ENCODE measurements at regions not wholly inside any gene's neighbourhood (a gene's known extent, or its start where the extent isn't known, plus 50 kb on each side); places are given as distances from the start of the nearest gene placed in this dataset.

DNA sequence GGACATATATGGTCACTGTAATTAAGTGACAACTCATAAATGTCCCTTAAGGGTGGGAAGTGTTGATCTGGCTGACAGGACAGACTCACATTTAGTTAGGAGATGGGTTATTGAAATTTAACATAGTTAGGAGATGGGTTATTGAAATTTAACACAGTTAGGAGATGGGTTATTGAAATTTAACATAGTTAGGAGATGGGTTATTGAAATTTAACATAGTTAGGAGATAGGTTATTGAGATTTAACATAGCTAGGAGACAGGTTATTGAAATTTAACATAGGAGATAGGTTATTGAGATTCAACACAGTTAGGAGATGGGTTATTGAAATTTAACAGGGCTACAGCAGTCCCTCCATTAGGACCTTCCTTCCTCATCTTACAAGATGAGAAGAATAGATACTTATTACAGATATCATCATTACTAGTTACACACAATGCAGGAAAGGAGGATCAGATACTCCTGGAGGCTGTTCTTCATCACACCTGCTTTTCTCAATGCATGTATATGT is 98.5 kb downstream of the MTNR1B start:
- Mint-ChIP-seq H3K36me3 (ENCODE audit: low read depth) (no peaks in the 10 kb centered on the region), H3K9me3 (no peaks in the 10 kb centered on the region), H3K27me3 (ENCODE audit: low read depth) (no peaks in the 10 kb centered on the region), H3K4me3 (no peak overlapping the region), H3K4me1 (peaks cover 5% of the 10 kb centered on the region), H3K27ac (ENCODE audit: unreplicated experiment) (no peak overlapping the region)
- no peak for DNase-seq (ENCODE audit: low read depth, low spot score)
- TF ChIP-seq, protein P1, sequence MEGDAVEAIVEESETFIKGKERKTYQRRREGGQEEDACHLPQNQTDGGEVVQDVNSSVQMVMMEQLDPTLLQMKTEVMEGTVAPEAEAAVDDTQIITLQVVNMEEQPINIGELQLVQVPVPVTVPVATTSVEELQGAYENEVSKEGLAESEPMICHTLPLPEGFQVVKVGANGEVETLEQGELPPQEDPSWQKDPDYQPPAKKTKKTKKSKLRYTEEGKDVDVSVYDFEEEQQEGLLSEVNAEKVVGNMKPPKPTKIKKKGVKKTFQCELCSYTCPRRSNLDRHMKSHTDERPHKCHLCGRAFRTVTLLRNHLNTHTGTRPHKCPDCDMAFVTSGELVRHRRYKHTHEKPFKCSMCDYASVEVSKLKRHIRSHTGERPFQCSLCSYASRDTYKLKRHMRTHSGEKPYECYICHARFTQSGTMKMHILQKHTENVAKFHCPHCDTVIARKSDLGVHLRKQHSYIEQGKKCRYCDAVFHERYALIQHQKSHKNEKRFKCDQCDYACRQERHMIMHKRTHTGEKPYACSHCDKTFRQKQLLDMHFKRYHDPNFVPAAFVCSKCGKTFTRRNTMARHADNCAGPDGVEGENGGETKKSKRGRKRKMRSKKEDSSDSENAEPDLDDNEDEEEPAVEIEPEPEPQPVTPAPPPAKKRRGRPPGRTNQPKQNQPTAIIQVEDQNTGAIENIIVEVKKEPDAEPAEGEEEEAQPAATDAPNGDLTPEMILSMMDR (conservative IDR thresholded peaks at IDR 0.05) = no peak

DNA sequence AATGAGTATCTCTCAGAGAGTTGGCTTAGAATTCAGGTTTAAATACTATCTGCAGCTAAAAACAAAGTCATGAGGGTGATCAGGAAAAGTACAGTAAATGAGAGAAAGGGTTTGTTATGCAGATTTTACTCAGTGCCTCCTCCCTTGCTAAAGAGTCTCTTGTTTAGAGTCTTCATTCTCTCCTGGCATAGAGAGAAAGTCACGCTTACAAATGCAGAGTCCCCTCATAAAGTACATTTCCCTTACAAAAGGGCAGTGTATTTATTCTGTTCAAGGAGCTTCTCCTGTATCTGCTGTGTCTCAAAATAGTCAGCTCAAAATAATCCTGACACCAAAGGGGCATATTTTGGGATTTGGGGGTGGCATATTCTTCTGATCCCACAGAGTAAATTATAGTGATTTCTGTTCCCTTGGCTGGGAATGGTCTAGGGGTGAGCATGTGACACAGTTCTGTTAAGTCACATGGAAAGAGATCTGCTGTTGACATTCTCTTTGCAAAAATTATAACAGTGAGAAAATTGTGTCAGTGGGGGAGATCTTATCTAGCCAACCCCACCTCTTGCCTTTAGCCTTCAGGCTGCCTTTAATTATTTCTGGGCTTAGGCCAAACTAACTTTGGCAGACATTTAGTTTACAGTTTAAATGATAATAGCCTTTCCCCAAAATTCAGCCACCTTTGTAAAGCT is 102.9 kb downstream of the MTNR1B start:
- TF ChIP-seq, protein P1 (conservative IDR thresholded peaks at IDR 0.05) = no peak
- Mint-ChIP-seq H3K27me3 (ENCODE audit: low read depth) (peaks cover 5% of the 10 kb centered on the region), H3K4me3 (no peak overlapping the region), H3K4me1 (peaks cover 9% of the 10 kb centered on the region), H3K9me3 (peaks cover 2% of the 10 kb centered on the region), H3K36me3 (ENCODE audit: low read depth) (no peaks in the 10 kb centered on the region), H3K27ac (ENCODE audit: unreplicated experiment) (no peak overlapping the region)
- no peak for DNase-seq (ENCODE audit: low read depth, low spot score)

DNA sequence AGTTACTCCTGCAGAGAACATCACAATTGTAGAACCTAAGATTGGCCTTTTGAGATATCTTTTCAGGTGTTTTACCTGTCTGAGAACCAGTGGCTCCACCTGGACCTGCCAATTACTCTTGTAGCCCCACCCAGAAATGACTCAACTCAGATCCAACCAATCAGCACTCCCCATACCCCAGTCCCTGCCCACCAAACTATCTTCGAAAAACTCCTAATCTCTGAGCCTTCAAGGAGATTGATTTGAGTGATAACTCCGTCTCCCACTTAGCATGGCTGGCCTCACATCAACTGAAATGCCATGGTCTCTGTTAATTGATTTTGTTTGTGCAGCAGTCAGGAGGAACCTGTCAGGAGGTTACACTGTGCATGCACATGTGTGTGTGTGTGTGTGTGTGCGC is 103.6 kb downstream of the MTNR1B start:
- TF ChIP-seq, protein P1 (conservative IDR thresholded peaks at IDR 0.05) = no peak
- no peaks in the 10 kb centered on the region for H3K36me3 Mint-ChIP-seq (ENCODE audit: low read depth)
- no peak overlapping the region for H3K27ac Mint-ChIP-seq (ENCODE audit: unreplicated experiment)
- H3K9me3 Mint-ChIP-seq = peaks cover 2% of the 10 kb centered on the region
- H3K4me1 Mint-ChIP-seq = peaks cover 9% of the 10 kb centered on the region
- no peak overlapping the region for H3K4me3 Mint-ChIP-seq
- DNase-seq (ENCODE audit: low read depth, low spot score) = no peak
- H3K27me3 Mint-ChIP-seq (ENCODE audit: low read depth) = peaks cover 5% of the 10 kb centered on the region

DNA sequence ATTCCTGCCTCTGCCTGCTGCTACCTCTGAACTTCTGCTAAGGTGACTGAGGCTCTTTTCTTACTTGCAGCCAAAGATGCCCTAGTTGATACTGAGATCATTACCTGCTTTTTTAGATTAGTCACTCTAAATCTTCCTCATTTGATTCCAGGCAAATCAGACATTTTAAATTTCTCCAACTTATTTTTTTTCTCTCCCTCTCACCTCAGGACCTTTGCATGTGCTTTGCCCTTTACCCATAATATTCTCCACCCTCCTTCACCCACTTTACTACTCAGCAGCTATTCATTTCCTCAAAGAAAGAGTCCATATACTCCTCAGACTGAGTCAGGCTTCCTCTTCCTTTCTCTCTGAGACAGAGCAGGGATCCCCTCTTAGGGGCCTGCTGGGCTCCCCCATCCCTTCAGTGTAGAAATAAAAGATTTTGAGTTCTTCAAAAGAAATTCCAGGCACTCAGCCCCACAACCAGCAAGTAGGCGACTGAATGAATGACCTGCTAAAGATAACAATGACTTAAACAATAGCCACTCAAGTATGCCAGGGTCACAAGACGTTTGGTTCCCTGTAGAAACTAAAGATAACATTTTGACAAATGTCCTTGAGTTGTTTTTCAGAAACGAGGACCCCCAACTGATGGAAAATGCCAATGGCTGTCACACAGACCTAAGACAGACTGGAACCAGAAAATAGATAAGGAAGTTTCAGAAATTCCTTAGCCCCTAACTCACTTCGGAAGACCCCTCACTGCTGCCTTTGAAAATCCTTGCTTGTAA is 104.2 kb downstream of the MTNR1B start:
- no peak for DNase-seq (ENCODE audit: low read depth, low spot score)
- Mint-ChIP-seq H3K4me1 (peaks cover 9% of the 10 kb centered on the region), H3K36me3 (ENCODE audit: low read depth) (no peaks in the 10 kb centered on the region), H3K27me3 (ENCODE audit: low read depth) (peaks cover 5% of the 10 kb centered on the region), H3K4me3 (no peak overlapping the region), H3K27ac (ENCODE audit: unreplicated experiment) (no peak overlapping the region), H3K9me3 (peaks cover 2% of the 10 kb centered on the region)
- TF ChIP-seq, protein P1 (conservative IDR thresholded peaks at IDR 0.05) = no peak

DNA sequence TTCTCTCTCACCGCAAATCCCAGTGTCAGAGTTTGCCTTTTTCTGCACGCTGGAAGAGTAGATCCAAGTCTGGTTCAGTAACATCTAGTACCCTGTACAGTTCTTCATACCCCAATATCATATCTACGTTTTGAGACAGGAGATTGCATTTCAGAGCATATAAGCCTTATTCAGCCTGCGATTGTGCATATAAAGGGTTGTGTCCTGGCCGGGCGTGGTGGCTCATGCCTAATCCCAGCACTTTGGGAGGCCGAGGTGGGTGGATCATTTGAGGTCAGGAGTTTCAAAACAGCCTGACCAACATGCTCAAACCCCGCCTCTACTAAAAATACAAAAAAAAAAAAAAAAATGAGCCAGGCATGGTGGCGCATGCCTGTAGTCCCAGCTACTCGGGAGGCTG is 104.9 kb downstream of the MTNR1B start:
- Mint-ChIP-seq H3K4me3 (no peak overlapping the region), H3K9me3 (peaks cover 2% of the 10 kb centered on the region), H3K27me3 (ENCODE audit: low read depth) (peaks cover 5% of the 10 kb centered on the region), H3K27ac (ENCODE audit: unreplicated experiment) (no peak overlapping the region), H3K4me1 (peaks cover 9% of the 10 kb centered on the region), H3K36me3 (ENCODE audit: low read depth) (no peaks in the 10 kb centered on the region)
- TF ChIP-seq, protein P1 (conservative IDR thresholded peaks at IDR 0.05) = no peak
- DNase-seq (ENCODE audit: low read depth, low spot score) = no peak
